ENCODE measurements at regions not wholly inside any gene's neighbourhood (a gene's known extent, or its start where the extent isn't known, plus 50 kb on each side); places are given as distances from the start of the nearest gene placed in this dataset.

DNA sequence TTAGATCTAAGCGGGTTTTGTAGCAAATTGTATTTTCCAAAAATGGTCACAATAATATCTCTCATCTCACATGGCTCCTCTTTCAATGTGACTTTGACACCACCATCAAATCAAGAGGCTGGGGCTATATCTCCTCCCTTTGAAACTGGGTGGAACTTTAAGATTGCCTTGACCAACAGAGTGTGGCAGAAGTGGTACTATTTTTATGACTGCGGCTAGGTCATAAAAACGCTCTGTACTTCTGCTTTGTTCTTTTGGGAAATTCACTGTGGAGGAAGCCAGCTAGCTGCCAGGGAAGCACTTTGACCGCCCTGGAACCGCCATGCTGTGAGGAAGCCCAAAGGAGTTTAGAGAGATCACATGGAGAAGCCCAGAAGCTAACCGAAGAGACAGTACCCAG lies 50.7 kb upstream of the ACOT11 start:
- no peak for DNase-seq

DNA sequence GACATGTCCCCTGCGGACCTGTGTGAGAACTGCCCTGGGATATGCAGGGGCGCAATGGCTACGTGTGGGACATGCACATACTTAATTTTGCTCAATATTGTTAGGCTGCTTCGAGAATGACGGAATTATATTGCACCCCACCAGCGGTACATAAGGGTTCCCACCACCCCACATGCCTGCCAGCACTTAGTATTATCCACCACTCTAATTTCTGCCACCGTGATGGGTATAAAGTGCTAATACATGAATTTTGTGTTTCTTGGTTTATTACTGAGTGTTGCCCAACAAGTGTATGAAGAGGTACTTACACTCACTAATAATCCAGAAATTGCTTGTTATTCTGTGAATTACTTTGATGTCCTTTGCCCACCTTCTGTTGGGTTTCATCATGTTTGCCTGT lies 52.1 kb upstream of the ACOT11 start:
- no peak for DNase-seq

DNA sequence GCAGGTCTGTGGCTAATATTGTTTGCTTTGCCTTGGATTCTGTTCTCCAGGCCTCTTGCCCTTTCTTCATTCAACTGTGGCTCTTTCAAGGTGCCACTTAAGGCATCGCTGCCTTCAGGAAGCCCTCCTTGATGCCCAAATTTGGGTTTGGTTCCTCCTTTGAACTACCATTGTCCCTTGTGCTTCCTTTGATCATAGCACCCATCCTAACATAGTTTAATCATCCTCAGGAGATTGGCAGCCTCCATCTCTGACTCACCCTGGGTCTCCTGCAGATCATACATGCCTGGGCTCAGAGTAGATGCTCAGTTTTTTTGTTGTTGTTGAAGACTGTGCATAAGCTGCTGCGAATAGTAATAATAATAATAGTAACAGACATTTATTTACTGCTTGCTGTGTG lies 54.4 kb upstream of the ACOT11 start:
- no peak for DNase-seq

DNA sequence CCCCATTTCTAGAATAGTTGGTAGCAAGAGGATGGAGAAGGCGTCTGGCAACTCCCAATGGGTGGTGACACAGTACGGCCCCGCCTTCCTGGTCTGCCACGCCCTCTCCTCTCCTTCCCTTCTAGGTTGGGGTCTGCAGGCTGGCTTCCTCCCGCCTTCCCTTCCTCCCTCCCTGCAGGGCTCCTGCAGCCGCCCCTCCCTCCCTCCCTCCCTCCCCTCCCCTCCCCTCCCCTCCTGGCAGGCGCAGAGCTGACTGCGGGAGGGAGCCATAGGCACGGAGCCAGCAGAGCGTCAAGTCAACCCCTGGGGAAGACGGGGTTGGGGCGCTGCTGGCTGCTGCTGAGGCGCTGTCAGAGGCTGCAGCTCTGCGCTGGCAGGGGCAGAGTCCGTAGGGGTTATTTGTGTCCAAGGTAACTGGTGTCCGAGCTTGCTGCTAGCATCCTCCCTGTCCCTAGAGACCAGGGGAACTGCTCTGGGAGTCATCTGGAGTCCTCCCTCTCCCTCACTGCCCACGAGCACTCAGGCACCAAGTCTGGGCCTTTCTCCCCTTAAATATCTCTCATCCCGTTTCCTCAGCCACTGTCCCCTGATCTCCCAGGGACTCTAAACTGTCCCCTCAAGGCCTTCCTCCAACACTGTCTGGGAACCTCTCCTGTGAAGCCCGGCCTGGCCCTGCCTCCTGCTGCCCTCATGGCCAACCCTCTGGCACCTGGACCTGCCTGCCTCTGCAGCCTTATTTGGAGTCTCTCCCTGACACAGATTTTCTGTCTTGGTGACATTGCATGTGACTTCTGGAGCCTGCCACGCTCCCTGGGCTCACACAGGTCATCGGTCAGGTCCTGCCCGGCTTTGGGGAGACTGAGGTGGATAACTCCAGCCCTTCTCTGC lies 57.4 kb upstream of the ACOT11 start:
- peak; percentile 47 for DNase-seq

DNA sequence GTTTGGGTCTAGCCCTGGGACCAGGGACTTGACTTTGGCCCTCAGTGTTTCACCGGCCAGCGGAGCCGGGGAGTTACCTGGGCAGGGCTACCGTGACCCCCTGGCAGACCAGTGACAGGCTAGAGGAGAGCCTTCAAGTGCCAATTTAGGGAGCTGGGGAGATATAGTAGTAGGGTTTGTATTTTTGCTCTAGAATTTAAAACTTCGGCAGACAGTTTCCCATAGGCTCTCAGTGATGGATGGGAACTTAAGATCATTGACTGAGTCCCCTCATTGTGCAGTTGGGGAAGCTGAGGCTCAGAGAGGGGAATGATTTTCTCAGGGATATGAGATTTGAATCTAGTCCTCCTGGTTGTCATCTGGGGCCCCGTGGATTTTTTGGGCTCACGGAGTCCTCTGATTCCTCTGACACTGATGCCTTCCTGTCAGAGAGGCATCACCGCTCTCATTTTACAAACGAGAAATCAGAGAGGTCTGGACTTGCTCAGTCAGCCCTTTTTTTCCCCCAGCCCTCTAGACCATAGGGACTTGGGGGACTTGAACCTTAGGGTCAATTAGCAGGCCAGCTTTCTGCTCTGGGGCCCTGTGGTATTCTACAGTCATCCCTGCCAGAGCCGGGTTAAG lies 58.3 kb upstream of the ACOT11 start:
- no peak for DNase-seq

DNA sequence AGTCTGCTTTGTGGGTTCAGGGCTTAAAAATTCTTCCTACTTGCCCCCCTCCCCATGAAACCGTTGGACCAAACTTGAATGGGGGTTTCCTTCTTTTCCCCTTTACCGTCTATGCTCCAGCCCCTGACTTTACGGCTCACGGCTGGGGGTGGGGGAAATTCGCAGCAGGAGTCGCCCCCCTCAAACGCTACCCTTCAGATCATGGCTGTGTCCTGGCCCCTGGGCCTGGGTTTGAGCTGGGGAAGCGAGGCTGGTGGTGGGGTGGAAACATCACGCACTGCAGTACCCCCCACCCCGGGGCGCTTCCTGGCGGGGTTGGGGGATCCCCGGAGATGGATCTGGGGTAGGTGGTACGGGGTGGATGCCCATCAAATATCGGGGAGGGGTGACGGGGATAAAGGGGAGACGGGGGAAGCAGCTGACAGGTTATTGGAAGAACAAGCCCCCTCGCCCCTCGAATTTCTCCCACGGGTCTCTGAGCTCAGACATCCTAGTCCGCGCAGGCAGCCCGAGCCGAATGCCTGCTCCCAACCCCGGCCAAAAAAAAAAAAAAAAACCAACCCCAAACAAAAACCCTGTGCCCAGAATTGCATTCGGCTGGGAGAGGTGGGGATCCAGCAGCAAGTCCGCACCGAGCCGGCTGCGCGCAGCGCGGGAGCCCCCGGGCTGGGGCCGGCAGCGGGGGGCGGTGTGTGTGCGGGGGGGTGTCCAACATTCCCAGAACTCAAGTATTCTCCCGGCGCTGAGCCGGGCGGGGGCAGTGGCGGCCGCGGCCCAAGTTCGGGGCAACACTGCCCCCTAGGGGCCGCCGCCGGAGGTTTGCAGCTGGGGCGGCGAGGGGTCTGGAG lies 59.0 kb upstream of the ACOT11 start:
- peak; percentile 94 for DNase-seq

DNA sequence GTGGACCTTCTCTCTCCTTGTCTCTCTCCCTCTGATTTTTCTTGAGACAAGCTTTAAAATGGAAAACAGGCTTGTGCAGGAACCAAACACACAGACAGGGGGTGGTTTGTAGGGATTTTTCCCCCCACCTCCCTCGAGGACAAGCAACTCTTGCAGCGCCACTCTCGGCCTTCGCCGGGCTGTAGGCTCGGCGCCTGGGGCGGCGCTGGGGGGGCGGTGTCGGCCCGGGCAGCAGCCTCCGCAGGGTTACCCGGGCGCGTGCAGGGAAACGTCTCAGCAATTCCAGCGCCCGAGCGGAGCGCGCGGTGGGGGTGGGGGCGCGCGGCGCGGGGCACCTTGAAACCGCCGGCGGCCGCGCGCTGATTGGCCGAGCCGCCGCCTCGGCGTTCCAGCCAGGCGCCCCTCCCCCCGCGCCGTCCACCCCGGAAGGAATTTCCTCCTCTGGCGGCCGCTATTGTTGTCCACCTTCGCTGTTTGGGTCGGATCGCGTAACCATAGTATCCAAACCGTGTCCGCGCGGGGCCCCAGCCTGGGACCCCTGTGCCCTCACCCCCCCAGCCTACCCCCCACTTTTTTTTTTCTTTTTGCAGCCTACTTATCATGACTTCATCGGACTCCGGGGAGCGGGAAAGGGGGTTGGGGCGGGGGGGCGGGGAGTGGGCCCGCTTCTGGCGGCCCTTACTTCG lies 59.8 kb upstream of the ACOT11 start:
- peak; percentile 95 for DNase-seq

DNA sequence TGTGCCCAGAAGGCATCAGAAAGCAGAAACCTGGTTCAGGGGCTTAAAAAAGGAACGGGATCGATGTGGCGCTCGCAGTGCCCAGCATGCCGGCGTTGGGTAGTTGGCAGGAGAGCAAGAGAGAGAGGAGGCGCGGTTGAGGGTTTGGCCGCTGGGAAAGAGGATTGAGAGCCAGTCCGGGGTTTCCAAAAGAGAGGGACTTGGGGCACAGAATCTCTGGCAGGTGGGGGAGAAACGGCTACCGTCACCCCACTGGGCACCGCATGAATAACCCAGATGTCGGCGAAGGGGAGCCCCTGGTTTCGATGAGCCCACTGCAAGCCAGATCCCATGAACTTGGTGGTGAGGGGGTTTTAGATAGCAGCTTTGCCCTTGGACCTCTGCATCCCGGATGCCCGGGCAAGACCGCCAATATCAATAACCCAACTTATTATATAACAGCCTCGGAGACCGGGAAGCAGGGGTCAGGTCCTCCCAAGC lies 60.4 kb upstream of the ACOT11 start:
- DNase-seq = peak; percentile 70

DNA sequence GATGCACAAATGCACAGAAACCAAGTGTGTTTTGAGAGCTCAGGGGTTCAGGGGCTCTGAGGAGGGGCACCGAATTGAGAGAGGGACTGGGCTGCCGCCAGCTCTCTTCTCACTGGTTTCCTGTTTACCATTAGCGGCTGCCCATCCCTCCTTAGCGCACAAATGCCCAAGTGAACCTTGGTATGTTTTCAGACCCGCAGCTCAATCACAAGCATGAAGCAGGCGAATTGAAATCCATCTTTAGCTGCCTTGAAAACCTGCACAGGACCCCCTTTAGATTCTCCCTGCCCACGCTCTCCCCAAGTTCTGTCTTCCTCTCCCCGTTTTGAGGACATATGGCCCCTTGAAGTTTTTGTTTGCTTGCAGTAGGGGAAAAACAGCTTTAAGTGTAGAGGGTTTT lies 61.1 kb upstream of the ACOT11 start:
- no peak for DNase-seq

DNA sequence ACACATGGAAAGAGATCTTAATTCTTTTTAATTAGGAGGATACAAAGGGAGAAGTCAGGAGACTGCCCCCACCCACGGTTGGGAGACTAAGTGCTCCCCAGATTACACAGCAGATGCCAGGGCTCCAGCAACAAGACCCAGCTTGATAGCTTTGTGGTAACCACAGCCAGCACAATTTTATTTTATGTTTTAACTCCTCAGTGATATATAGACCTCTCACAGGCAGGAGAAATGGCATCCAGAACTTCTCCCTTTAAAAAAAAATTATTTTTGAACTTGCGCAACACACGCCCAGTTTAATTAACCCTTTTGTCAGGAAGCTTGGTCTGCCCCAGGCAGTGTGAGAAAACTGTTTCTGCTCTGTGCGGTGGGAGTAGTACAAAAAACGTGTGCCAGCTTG lies 62.6 kb upstream of the ACOT11 start:
- no peak for DNase-seq

DNA sequence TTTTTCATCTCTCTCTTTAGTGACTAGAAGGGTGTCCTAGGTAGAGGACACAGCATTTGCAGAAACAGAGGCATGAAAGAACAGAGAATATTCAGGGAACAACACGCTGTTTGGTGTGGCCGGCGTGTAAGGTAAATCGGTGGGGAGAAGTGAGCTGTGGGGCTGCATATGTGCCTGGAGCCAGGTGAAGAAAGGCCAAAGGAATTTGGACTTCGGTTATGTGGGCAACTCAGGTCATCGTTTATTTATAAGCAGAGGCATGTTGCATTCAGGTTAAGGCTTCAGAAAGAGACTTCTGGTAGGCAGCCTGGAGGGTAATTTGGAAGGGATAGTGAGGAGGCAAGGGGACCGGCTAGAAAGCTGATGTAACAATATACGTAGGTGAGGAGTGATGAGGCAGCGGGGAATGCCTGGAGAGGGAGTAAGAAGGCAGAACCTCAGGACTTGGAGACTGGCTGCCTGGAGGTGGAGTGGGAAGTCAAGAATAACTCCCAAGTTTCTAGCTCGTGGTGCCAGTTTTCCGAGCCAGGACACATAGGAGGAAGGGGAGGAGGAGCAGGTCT lies 64.1 kb upstream of the ACOT11 start:
- DNase-seq = no peak

DNA sequence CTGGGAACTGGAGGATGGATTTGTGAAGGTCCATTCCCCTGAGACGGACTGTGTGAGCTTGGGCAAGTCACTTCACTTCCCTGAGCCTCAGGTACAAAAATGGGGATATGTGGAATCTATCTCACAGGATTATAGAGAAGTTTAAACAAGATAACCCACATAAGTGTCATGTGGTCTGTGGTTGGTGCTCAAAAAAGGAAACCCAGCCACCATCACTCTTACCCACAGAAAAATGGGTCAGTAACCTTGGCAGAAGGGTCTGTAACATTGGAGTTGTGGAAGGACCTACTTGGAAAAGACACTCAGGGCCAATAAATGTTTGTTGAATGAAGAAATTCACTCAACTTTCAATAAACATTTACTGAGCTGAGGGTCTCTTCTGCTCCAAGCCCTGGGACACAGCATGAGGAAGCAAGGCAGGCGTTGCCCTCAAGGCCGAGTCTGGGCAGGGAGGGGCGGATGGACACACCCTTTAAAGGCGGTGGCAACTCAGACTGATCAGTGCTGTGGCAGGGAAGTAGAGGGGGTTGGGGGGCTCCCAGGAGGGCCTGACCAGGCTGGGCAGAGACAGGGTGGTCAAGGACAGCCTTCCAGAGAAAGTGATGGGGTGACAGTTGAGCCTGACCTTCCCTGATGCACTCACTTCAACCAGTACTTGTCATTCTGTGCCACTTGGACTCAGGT lies 66.7 kb upstream of the ACOT11 start:
- no peak for DNase-seq

DNA sequence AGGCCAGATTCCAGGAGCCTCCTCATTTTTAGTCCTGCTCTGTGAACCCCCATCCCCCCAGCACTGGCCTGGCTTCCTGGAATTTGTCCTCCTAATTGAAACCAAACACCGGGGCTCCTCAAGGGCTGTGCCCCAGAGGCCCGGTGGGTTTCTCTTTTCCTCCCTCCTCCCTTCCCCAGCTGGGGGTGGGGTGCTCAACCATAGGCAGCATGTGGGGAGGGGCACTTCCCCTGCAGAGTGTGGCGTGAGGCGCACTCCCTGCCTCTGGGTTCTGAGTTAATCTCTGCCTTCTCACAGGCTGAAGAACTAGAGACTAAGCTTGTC lies 67.5 kb upstream of the ACOT11 start:
- peak; percentile 67 for DNase-seq

DNA sequence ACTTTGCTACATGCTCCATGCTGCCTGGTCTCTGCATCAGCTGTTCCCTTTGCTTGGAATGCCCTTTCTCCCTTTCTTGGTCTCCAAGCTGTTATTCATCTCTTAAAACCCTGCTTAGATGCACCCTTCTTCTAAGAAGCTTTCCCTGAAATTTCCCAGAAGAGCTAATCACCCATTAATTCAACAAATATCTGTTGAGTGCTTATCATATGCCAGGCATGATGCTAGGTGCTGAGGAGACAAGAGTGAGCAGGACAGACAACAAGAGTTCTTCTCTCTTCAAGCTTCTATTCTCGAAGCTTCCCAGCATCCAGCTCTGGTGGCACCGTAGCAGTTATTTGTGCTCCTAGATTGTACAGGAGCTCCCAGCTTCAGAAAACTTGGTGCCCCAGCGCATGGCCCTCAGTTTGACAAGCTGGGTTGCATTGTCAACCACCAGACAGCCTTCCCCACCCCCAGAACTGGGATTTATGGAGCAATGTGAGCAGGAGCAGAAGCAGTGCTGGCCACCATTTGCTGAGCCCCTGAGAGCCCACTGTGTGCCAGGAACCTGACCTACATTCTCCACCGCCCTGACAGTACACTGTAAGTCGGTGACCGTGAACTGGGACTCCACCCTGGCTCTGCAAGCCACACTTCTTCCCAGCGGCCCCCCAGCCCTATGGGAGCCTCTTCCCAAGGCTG lies 68.0 kb upstream of the ACOT11 start:
- DNase-seq = no peak

DNA sequence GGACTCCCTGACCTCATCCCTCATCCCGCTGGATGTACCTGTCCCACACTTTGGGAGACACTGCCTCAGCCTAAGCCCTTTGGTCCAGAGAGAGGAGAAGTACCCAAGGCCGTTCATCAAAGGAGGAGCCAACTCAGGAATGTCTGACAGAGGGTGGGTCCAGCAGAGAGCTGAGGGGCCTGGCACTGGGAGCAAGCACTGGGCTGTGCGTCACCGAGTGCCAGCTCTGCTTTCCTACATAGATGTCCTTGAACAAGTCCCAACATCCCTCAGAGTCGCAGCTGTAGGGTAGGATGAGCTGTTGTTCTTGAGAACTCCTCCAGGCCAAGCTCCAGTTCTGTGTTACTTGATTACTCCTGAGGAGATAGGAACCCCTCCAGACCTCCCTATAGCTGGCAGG lies 68.8 kb upstream of the ACOT11 start:
- DNase-seq = no peak

DNA sequence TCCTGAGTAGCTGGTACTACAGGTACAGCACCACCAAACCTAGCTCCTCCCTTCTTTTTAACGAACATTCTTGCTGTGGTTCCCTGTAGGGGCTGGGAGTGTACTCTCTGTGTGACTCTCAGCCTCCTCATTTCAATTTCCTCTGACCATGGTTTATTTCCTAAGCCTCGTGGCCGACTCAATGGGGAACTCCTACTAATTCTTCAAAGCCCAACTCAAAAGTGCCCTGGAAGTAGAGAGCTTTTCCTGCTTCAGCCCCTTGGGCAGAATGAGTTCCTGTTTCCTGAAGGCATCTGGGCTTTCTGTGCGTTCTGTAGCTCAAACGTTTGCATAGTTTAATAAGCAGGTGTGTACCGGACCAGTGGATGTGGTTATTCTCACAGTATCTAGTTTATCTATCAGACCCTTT lies 70.9 kb upstream of the ACOT11 start:
- no peak for DNase-seq

DNA sequence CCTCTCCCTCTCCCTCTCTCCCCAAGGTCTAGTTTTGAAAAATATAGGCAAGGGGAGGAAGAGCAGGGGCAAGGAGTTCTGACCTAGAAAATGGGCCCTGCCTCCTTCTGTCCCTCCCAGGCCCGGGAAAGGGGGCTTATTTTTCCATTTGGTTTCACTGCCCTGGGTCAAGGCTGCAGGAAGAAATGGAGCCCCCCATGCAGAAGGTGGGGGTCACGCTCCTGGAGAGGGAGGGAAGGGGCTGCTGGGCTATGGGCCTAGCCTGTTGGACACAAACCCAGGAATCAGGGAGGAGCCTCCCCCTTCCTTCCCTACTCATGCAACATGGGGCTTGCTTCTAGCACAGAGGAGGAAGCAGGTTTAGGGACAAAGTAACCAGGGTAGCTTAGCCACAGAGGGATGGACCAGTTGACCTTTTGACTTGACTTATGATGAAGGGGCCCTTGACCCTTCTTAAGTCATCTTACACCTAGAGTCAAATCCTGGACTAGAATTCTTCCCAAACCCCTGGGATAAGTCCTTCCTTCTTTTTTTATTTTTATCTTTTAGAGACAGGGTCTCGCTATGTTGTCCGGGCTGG lies 70.4 kb upstream of the SSBP3 start:
- no peak for DNase-seq

DNA sequence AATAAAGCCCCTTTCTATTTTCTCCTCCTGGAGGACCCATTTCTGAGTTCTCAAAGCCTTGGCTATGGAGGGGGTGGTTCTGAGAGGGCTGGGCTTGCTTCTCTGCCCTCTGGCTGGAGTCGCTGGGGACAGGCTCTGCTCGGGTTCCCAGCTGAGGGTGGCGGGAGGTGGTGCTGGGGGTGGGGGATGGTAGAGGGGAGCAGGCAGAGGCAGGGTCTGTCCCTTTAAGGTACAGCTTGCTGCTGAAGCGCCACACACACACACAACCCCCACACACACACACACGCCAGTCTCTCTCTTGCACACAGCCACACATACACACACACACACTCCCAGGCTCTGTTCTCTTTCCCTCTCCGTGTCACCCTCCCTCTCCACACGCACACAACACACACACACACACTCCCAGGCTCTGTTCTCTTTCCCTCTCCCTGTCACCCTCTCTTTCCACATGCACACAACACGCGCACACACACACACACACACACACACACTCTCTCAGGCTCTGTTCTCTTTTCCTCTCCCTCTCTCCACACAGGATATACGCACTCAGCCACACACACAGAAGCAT lies 69.8 kb upstream of the SSBP3 start:
- DNase-seq = peak; percentile 84

DNA sequence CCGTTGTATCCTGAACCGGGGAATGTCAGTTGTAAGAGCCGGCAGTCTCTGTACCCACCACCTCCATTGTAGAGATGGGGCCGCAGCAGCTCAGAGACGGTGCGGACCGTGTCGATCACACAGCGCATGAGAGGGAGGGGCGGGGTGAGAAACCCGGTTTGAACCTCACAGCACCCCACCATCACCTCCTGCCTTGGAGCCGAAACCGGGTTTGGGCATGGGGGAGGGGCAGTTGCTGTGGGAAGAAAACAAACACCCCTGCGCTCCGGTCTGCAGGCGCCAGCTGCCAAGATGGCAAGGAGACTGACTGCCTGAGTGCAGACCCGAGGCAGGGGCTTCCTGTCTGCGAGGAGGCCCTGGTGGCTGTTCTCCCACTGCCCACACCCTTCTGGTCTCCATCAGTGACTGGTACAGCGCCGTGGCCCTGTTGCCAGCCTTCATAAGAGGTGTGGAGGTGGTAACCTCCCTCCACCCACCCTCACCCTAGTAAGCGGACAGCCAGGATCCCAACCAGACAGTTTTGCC lies 69.2 kb upstream of the SSBP3 start:
- DNase-seq = peak; percentile 56

Data from left hindlimb (tissue), 1 donor.